DND-41 (cell line): ENCODE measurements at regions not wholly inside any gene's neighbourhood (a gene's known extent, or its start where the extent isn't known, plus 50 kb on each side); places are given as distances from the start of the nearest gene placed in this dataset.

Source experiments
- ATAC-seq: fragments of 200-7000 bp; cut with Tn5 transposase; 3 replicates; pipeline ENCODE4 v1.9.1; 2021; ENCODE audit warnings: low read depth; ENCODE audit not compliant: insufficient read depth
- DNase-seq: peaks from one replicate; pipeline ENCODE4 v3.0.0-alpha.2; 2020
- H2AFZ ChIP-seq: 2 replicates; pipeline ENCODE4 v1.6.0; 2012; ENCODE audit warnings: low read depth, low read length
- H3K27ac ChIP-seq: 2 replicates; pipeline ENCODE4 v1.5.1; 2012; ENCODE audit warnings: low read length, inconsistent platforms
- H3K27me3 ChIP-seq: fragments of 200-600 bp; sonication (generic); 2 replicates; pipeline ENCODE4 v1.6.0; 2012; ENCODE audit warnings: low read length, mild to moderate bottlenecking, inconsistent platforms; ENCODE audit not compliant: insufficient read depth, poor library complexity
- H3K36me3 ChIP-seq: 2 replicates; pipeline ENCODE4 v1.5.1; 2012; ENCODE audit warnings: low read length, inconsistent platforms; ENCODE audit not compliant: insufficient read depth
- H3K4me1 ChIP-seq: 2 replicates; pipeline ENCODE4 v1.5.1; 2012; ENCODE audit warnings: mild to moderate bottlenecking, low read length; ENCODE audit not compliant: insufficient read depth
- H3K4me2 ChIP-seq: 2 replicates; pipeline ENCODE4 v1.6.0; 2012; ENCODE audit warnings: mild to moderate bottlenecking, moderate library complexity, low read length, inconsistent platforms; ENCODE audit not compliant: insufficient read depth
- H3K4me3 ChIP-seq, 2 experiments: fragments of 200-600 bp in 1 of 2; shearing (Covaris generic) in 1 of 2; 2 replicates each; pipeline ENCODE4 v1.5.1; 2012 to 2016; ENCODE audit warnings: inconsistent platforms in 2 of 2, low read length in 2 of 2, mild to moderate bottlenecking in 2 of 2, low read depth in 1 of 2, moderate library complexity in 1 of 2
- H3K79me2 ChIP-seq: 2 replicates; pipeline ENCODE4 v1.6.0; 2012; ENCODE audit warnings: low read length, inconsistent platforms; ENCODE audit not compliant: insufficient read depth
- H3K9ac ChIP-seq: 2 replicates; pipeline ENCODE4 v1.6.0; 2012; ENCODE audit warnings: low read depth, mild to moderate bottlenecking, inconsistent platforms, low read length, moderate library complexity
- H3K9me3 ChIP-seq: 2 replicates; pipeline ENCODE4 v1.5.1; 2012; ENCODE audit warnings: low read length, moderate library complexity, mild to moderate bottlenecking, inconsistent platforms; ENCODE audit not compliant: insufficient read depth, severe bottlenecking
- H4K20me1 ChIP-seq: 2 replicates; pipeline ENCODE4 v1.6.0; 2012; ENCODE audit warnings: low read length; ENCODE audit not compliant: insufficient read depth
- CTCF ChIP-seq: IDR thresholded peaks from 2 replicates; pipeline ENCODE4 v1.5.1; 2012; ENCODE audit warnings: borderline replicate concordance, low read length, moderate library complexity, mild to moderate bottlenecking; ENCODE audit not compliant: poor library complexity, severe bottlenecking; ENCODE audit errors: extremely low read depth
- EZH2 ChIP-seq: IDR thresholded peaks from 3 replicates; pipeline ENCODE4 v1.6.1; 2012; ENCODE audit warnings: borderline replicate concordance, low read depth, mild to moderate bottlenecking, moderate library complexity, low read length, inconsistent platforms; ENCODE audit not compliant: severe bottlenecking

GRCh38 chr11:81104051-81104450 is 1629.6 kb downstream of the FAM181B start:
- Histone ChIP-seq H2AFZ (no peak overlapping the region), H3K4me3 (no peak overlapping the region; a peak in 1 of 4 replicates), H3K9me3 (no peaks in the 10 kb centered on the region), H3K36me3 (no peaks in the 10 kb centered on the region), H3K27ac (no peak overlapping the region), H3K27me3 (no peaks in the 10 kb centered on the region), H4K20me1 (no peaks in the 10 kb centered on the region), H3K79me2 (no peaks in the 10 kb centered on the region), H3K9ac (no peak overlapping the region), H3K4me2 (no peak overlapping the region), H3K4me1 (no peaks in the 10 kb centered on the region)
- ATAC-seq: no peak
- DNase-seq: no peak
- no peak for TF ChIP-seq CTCF
- no peak for TF ChIP-seq EZH2

GRCh38 chr11:81098471-81098870 is 1635.2 kb downstream of the FAM181B start:
- Histone ChIP-seq H3K4me2 (no peak overlapping the region), H3K36me3 (no peaks in the 10 kb centered on the region), H3K9ac (no peak overlapping the region), H3K79me2 (no peaks in the 10 kb centered on the region), H2AFZ (no peak overlapping the region), H3K9me3 (no peaks in the 10 kb centered on the region), H3K27ac (no peak overlapping the region), H3K4me1 (no peaks in the 10 kb centered on the region), H4K20me1 (no peaks in the 10 kb centered on the region), H3K4me3 (no peak overlapping the region), H3K27me3 (no peaks in the 10 kb centered on the region)
- DNase-seq (no peak), ATAC-seq (no peak)
- no peak for TF ChIP-seq EZH2

GRCh38 chr11:81092522-81092921 is 1641.1 kb downstream of the FAM181B start:
- no peaks in the 10 kb centered on the region for H3K79me2 ChIP-seq
- ATAC-seq (no peak), DNase-seq (no peak)
- no peaks in the 10 kb centered on the region for H3K4me1 ChIP-seq
- H3K4me3 ChIP-seq: no peak overlapping the region
- H2AFZ ChIP-seq: no peak overlapping the region
- H3K27ac ChIP-seq: no peak overlapping the region
- no peak for TF ChIP-seq EZH2
- no peak for TF ChIP-seq CTCF
- no peaks in the 10 kb centered on the region for H3K9me3 ChIP-seq
- H3K27me3 ChIP-seq: no peaks in the 10 kb centered on the region
- H4K20me1 ChIP-seq: no peaks in the 10 kb centered on the region
- H3K36me3 ChIP-seq: no peaks in the 10 kb centered on the region
- H3K9ac ChIP-seq: no peak overlapping the region
- H3K4me2 ChIP-seq: no peak overlapping the region

DNA sequence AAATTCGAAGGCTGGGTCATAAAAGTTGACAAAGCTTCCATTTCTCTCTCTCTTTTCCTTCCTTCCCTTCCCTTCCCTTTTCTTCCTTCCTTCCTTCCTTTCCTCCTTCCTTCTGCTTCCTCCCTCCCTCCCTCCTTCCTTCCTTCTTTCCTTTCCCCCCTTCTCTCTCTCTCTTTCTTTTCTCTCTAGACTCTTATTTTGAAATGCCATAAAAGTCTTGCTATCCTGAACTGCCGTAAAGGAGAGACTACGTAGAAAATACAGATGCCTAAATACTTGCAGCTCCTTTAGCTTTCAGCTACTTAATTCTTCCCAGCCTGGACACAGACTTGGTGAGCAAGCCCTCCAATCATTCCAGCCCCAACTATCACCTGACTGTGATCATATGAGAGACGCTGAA is 1644.4 kb downstream of the FAM181B start:
- Histone ChIP-seq H3K27me3 (no peaks in the 10 kb centered on the region), H3K4me1 (no peaks in the 10 kb centered on the region), H3K4me2 (no peak overlapping the region), H3K36me3 (no peaks in the 10 kb centered on the region), H3K9me3 (no peaks in the 10 kb centered on the region), H4K20me1 (no peaks in the 10 kb centered on the region), H2AFZ (no peak overlapping the region), H3K9ac (no peak overlapping the region), H3K4me3 (no peak overlapping the region), H3K79me2 (no peaks in the 10 kb centered on the region), H3K27ac (no peak overlapping the region)
- ATAC-seq: no peak
- no peak for DNase-seq
- no peak for TF ChIP-seq EZH2
- no peak for TF ChIP-seq CTCF
